SK-N-SH (cell line): ENCODE measurements at regions not wholly inside any gene's neighbourhood (a gene's known extent, or its start where the extent isn't known, plus 50 kb on each side); places are given as distances from the start of the nearest gene placed in this dataset.
A peak's percentile ranks its signal among the peaks of the same experiment; 100 is the strongest.

Experiments
- CTCF ChIA-PET: fragments of 300-600, 350-600 bp; formaldehyde crosslinking; extraction: SDS; loops from one replicate; lab custom pipeline; 2021; lab: Yijun Ruan, JAX
- POLR2A ChIA-PET: fragments of 350-600 bp; sonication (Branson Sonifier 250); formaldehyde crosslinking; extraction: SDS; loops from one replicate; lab custom pipeline; 2020; ENCODE audit warnings: antibody characterized with exemption, inconsistent platforms; lab: Yijun Ruan, JAX
- DNase-seq: peaks from one replicate; pipeline ENCODE4 v3.0.0; 2012
- H2AFZ ChIP-seq: fragments of 200-600 bp; sonication (generic); 2 replicates; pipeline ENCODE4 v1.8.1; 2016; ENCODE audit warnings: antibody characterized with exemption, mild to moderate bottlenecking, low read depth
- H3F3A ChIP-seq: fragments of 200-600 bp; sonication (generic); replicated peaks from 2 replicates; pipeline ENCODE3; 2016; ENCODE audit warnings: antibody characterized with exemption, mild to moderate bottlenecking; ENCODE audit not compliant: insufficient read depth
- H3K27ac ChIP-seq, 2 experiments: fragments of 200-500 bp in 1 of 2; fragments of 200-600 bp in 1 of 2; sonication (Bioruptor generic) in 1 of 2; sonication (generic), shearing (Covaris generic) in 1 of 2; 2 replicates each; pipeline versions ENCODE4 v1.5.1 to v1.6.1; 2014 to 2016; ENCODE audit warnings: low read depth in 2 of 2, inconsistent platforms in 1 of 2, low read length in 1 of 2, mild to moderate bottlenecking in 1 of 2, mixed read lengths in 1 of 2
- H3K27me3 ChIP-seq: fragments of 200-600 bp; sonication (generic), shearing (Covaris generic); 2 replicates; pipeline ENCODE4 v1.6.1; 2016; ENCODE audit warnings: mixed run types; ENCODE audit not compliant: insufficient read depth
- H3K36me3 ChIP-seq, 2 experiments: fragments of 200-500 bp in 1 of 2; fragments of 200-600 bp in 1 of 2; sonication (Bioruptor generic) in 1 of 2; sonication (generic) in 1 of 2; replicated peaks in 1 of 2; 2 replicates each; pipeline versions ENCODE3 to v1.5.1; 2014 to 2016; ENCODE audit warnings: low read length in 1 of 2, mild to moderate bottlenecking in 1 of 2; ENCODE audit not compliant: insufficient read depth in 2 of 2, control insufficient read depth in 1 of 2
- H3K4me1 ChIP-seq, 2 experiments: fragments of 200-500 bp in 1 of 2; fragments of 200-600 bp in 1 of 2; sonication (Bioruptor generic) in 1 of 2; sonication (generic), shearing (Covaris generic) in 1 of 2; 2 replicates each; pipeline versions ENCODE4 v1.5.1 to v1.6.1; 2014 to 2016; ENCODE audit warnings: low read depth in 1 of 2, low read length in 1 of 2, mixed run types in 1 of 2; ENCODE audit not compliant: insufficient read depth in 2 of 2, control insufficient read depth in 1 of 2
- H3K4me2 ChIP-seq: fragments of 200-600 bp; sonication (generic), shearing (Covaris generic); 2 replicates; pipeline ENCODE4 v1.6.1; 2017; ENCODE audit warnings: mixed run types
- H3K4me3 ChIP-seq, 2 experiments: fragments of 200-500 bp in 1 of 2; fragments of 200-600 bp in 1 of 2; sonication (Bioruptor generic) in 1 of 2; sonication (generic), shearing (Covaris generic) in 1 of 2; 2 replicates each; pipeline versions ENCODE4 v1.5.1 to v1.8.1; 2014 to 2016; ENCODE audit warnings: low read depth in 2 of 2, inconsistent platforms in 1 of 2, low read length in 1 of 2, mild to moderate bottlenecking in 1 of 2, mixed read lengths in 1 of 2, moderate library complexity in 1 of 2
- H3K79me2 ChIP-seq: fragments of 200-600 bp; sonication (generic); 2 replicates; pipeline ENCODE4 v1.8.1; 2017; ENCODE audit warnings: mild to moderate bottlenecking; ENCODE audit not compliant: insufficient read depth
- H3K9ac ChIP-seq: fragments of 200-600 bp; sonication (generic); 2 replicates; pipeline ENCODE4 v1.6.1; 2017; ENCODE audit warnings: mixed run types
- H3K9me2 ChIP-seq: fragments of 200-600 bp; sonication (generic); 2 replicates; pipeline ENCODE4 v1.6.1; 2017; ENCODE audit warnings: mixed run types
- H3K9me3 ChIP-seq: fragments of 200-600 bp; sonication (generic); 2 replicates; pipeline ENCODE4 v1.6.1; 2017; ENCODE audit warnings: mixed run types, mild to moderate bottlenecking, moderate library complexity
- H4K20me1 ChIP-seq: fragments of 200-600 bp; sonication (generic); 2 replicates; pipeline ENCODE4 v1.6.1; 2017; ENCODE audit warnings: mild to moderate bottlenecking, mixed run types; ENCODE audit not compliant: insufficient read depth
- CHD2 ChIP-seq: fragments of 150-350 bp; IDR thresholded peaks from 2 replicates; pipeline ENCODE4 v1.6.1; 2018; ENCODE audit warnings: low read length; ENCODE audit not compliant: partially characterized antibody
- ELF1 ChIP-seq: IDR thresholded peaks from 2 replicates; pipeline ENCODE4 v1.4.0; 2012
- EP300 ChIP-seq, 2 experiments: IDR thresholded peaks; 2 replicates each; pipeline versions ENCODE4 v1.4.0 to v1.6.1; 2012; ENCODE audit warnings: borderline replicate concordance in 1 of 2, low read depth in 1 of 2, low read length in 1 of 2
- EZH2phosphoT487 ChIP-seq: fragments of 200-600 bp; sonication (generic); IDR thresholded peaks from 2 replicates; pipeline ENCODE4 v1.6.1; 2017; ENCODE audit warnings: low read depth, mixed run types, mild to moderate bottlenecking, antibody characterized with exemption, moderate library complexity, borderline replicate concordance
- FOSL2 ChIP-seq: IDR thresholded peaks from 2 replicates; pipeline ENCODE4 v1.4.0; 2012; ENCODE audit warnings: low read depth, mild to moderate bottlenecking, moderate library complexity, borderline replicate concordance
- GABPA ChIP-seq: IDR thresholded peaks from 2 replicates; pipeline ENCODE4 v1.4.0; 2012; ENCODE audit warnings: low read depth, mild to moderate bottlenecking
- NRF1 ChIP-seq: IDR thresholded peaks from 2 replicates; pipeline ENCODE4 v1.6.1; 2012; ENCODE audit warnings: low read depth, mild to moderate bottlenecking, low read length
- RFX5 ChIP-seq: IDR thresholded peaks from 2 replicates; pipeline ENCODE4 v1.6.1; 2012; ENCODE audit warnings: mild to moderate bottlenecking, improper control_type of control experiment, low read length
- RXRA ChIP-seq: IDR thresholded peaks from 2 replicates; pipeline ENCODE4 v1.4.0; 2012; ENCODE audit warnings: low read depth, mild to moderate bottlenecking, borderline replicate concordance
- SIN3A ChIP-seq: IDR thresholded peaks from 2 replicates; pipeline ENCODE4 v1.6.1; 2012; ENCODE audit warnings: low read depth, mild to moderate bottlenecking, low read length, moderate library complexity, borderline replicate concordance
- TCF12 ChIP-seq: IDR thresholded peaks from 2 replicates; pipeline ENCODE4 v1.4.0; 2012
- WGBS: methylation state at CpG from one replicate; pipeline ENCODE4 v1.1.6; 2017; ENCODE audit warnings: low lambda C conversion rate; 5-methylcytosine and 5-hydroxymethylcytosine counted together
- TF ChIP-seq, protein P1 (sequence below): fragments of 200-600 bp; sonication (generic); IDR thresholded peaks from 2 replicates; pipeline ENCODE4 v1.6.1; 2017; ENCODE audit warnings: antibody characterized with exemption, mild to moderate bottlenecking, moderate library complexity
- TF ChIP-seq, protein P2 (sequence below): IDR thresholded peaks from 2 replicates; pipeline ENCODE4; 2012
- TF ChIP-seq, protein P3 (sequence below): fragments of 150-350 bp; IDR thresholded peaks from 2 replicates; pipeline ENCODE4 v1.6.1; 2016; ENCODE audit warnings: mild to moderate bottlenecking, low read depth, low read length
- TF ChIP-seq, protein P4 (sequence below): fragments of 150-350 bp; IDR thresholded peaks from 2 replicates; pipeline ENCODE4 v1.6.1; 2017; ENCODE audit warnings: antibody characterized with exemption, low read length, low read depth, borderline replicate concordance
- TF ChIP-seq, protein P5 (sequence below): IDR thresholded peaks from 2 replicates; pipeline ENCODE4 v1.4.0; 2012; ENCODE audit warnings: low read depth, borderline replicate concordance

DNA sequence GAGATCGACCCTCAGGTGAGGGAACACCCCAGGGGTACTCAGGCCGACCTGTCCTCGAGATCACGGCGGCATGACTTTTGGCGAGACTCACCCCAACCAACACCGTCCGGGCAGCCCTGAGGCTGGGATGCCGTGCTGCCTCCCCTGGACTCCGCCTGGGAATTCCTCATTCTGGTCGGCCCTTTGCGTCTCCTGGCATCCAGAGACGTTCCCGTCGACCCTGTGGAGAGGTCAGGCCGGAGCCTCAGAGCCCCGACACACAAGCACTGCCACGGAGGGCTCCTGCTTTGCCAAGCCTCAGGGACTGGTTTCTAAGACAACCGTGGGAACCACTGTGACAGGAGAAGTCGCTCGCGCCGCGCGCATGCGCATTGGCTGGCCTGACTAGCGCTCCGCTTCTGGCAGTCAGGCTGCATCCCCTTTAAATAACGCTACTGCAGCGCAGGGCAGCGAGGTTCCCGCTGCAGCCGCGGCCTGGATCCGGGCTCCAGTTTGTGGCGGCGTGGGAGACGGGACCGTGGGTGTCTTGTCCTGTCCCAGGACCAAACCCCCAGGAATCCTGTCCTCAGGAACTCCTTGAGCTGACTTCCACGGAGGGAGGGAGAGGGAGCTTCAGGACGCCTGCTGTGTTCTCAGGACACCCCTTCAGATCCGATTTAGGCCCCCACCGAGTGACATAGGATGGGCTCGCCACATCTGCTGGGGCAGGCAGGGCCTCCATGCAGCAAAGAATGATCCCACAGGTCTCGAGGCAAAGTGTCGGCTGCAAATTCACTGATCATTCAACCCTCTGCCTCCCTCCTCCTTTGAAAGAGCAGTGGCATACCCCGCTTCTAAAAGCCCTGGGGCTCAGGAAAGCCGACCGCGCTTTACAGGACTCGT, 163.2 kb upstream of the ZNF337 start:
- Histone ChIP-seq H3K9ac (no peak overlapping the region), H2AFZ (no peak overlapping the region), H3K4me2 (peak overlapping the region; percentile 86), H3K9me3 (no peaks in the 10 kb centered on the region), H3K4me3 (peak overlapping the region; percentile 29 to 34; a peak in 3 of 4 replicates), H3K79me2 (no peaks in the 10 kb centered on the region), H3K36me3 (no peaks in the 10 kb centered on the region), H3F3A (no peaks in the 10 kb centered on the region), H3K27me3 (peaks cover 6% of the 10 kb centered on the region; the same call in 1 of the 2 replicates), H3K4me1 (peaks cover 0 to 26% of the 10 kb centered on the region in 2 experiments; a peak in 1 of 4 replicates), H4K20me1 (no peaks in the 10 kb centered on the region), H3K9me2 (no peaks in the 10 kb centered on the region), H3K27ac (no peak overlapping the region)
- TF ChIP-seq RFX5: no peak
- TF ChIP-seq NRF1: peak; percentile 80
- peak; percentile 77 for DNase-seq
- ChIA-PET CTCF (no interaction called here), POLR2A (no interaction called here)
- 16% methylated on average over 9 of the region's 51 CpGs for WGBS

DNA sequence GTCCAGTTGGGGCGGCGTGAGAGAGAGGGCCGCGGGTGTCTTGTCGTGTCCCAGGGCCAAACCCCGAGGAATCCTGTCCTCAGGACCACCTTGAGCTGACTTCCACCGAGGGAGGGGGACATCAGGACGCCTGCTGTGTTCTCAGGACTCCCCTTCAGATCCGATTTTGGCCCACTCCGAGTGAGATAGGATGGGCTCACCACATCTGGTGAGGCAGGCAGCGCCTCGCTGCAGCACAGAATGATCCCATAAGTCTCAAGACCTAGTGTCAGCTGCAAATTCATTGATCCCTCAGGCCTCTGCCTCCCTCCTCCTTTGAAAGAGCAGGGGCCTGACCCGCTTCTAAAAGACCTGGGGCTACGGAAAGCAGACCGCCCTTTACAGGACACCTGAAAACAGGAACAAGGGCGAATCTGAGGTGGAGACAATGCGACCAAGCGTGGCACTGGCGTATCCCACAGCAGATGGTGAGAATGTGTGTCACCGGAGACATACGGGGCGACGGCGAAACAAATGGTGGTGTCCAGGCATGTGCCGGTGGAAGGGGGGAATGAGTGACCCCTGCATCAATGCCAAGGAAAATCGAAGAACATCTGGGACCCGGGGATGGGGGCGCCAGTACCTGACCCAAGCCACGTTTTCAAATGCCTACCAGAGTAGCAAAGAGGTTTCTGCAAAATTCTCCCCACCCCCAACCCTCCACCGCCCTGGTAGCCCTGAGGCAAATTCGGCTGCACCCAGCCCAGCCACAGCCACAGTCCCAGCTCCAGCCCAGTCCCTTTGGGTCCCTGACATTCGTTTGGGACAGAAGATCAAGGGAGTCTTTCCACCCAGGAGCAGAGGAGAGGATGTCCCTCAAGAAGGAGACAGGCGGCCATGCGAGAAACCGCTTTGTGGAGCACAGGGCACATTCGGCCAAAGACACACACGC, 162.1 kb upstream of the ZNF337 start:
- Histone ChIP-seq H3K9me2 (no peaks in the 10 kb centered on the region), H2AFZ (no peak overlapping the region), H3K79me2 (no peaks in the 10 kb centered on the region), H3K4me1 (peaks cover 0 to 27% of the 10 kb centered on the region in 2 experiments; a peak in 1 of 4 replicates), H3K27ac (no peak overlapping the region), H3K36me3 (no peaks in the 10 kb centered on the region), H3K9ac (no peak overlapping the region), H3F3A (no peaks in the 10 kb centered on the region), H4K20me1 (no peaks in the 10 kb centered on the region), H3K9me3 (no peaks in the 10 kb centered on the region), H3K4me2 (no peak overlapping the region), H3K27me3 (peaks cover 6% of the 10 kb centered on the region; the same call in 1 of the 2 replicates), H3K4me3 (no peak overlapping the region)
- ChIA-PET CTCF (interaction anchor here (0.7 kb wide), 1 partner anchor 870 kb away, joined by 3 read pairs; no protein-coding TSS in a partner anchor), POLR2A (no interaction called here)
- DNase-seq: no peak
- TF ChIP-seq FOSL2: no peak
- TF ChIP-seq, protein P1, sequence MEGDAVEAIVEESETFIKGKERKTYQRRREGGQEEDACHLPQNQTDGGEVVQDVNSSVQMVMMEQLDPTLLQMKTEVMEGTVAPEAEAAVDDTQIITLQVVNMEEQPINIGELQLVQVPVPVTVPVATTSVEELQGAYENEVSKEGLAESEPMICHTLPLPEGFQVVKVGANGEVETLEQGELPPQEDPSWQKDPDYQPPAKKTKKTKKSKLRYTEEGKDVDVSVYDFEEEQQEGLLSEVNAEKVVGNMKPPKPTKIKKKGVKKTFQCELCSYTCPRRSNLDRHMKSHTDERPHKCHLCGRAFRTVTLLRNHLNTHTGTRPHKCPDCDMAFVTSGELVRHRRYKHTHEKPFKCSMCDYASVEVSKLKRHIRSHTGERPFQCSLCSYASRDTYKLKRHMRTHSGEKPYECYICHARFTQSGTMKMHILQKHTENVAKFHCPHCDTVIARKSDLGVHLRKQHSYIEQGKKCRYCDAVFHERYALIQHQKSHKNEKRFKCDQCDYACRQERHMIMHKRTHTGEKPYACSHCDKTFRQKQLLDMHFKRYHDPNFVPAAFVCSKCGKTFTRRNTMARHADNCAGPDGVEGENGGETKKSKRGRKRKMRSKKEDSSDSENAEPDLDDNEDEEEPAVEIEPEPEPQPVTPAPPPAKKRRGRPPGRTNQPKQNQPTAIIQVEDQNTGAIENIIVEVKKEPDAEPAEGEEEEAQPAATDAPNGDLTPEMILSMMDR: no peak
- TF ChIP-seq GABPA: no peak
- no peak for TF ChIP-seq TCF12
- TF ChIP-seq SIN3A: no peak
- TF ChIP-seq, protein P2, sequence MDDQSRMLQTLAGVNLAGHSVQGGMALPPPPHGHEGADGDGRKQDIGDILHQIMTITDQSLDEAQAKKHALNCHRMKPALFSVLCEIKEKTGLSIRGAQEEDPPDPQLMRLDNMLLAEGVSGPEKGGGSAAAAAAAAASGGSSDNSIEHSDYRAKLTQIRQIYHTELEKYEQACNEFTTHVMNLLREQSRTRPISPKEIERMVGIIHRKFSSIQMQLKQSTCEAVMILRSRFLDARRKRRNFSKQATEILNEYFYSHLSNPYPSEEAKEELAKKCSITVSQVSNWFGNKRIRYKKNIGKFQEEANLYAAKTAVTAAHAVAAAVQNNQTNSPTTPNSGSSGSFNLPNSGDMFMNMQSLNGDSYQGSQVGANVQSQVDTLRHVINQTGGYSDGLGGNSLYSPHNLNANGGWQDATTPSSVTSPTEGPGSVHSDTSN: no peak
- TF ChIP-seq EP300 (IDR thresholded peaks at IDR 0.05; ENCODE audit: borderline replicate concordance in 1 of 2, low read depth in 1 of 2, low read length in 1 of 2): no peak
- TF ChIP-seq, protein P3, sequence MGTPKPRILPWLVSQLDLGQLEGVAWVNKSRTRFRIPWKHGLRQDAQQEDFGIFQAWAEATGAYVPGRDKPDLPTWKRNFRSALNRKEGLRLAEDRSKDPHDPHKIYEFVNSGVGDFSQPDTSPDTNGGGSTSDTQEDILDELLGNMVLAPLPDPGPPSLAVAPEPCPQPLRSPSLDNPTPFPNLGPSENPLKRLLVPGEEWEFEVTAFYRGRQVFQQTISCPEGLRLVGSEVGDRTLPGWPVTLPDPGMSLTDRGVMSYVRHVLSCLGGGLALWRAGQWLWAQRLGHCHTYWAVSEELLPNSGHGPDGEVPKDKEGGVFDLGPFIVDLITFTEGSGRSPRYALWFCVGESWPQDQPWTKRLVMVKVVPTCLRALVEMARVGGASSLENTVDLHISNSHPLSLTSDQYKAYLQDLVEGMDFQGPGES: no peak
- TF ChIP-seq RXRA: no peak
- TF ChIP-seq, protein P4, sequence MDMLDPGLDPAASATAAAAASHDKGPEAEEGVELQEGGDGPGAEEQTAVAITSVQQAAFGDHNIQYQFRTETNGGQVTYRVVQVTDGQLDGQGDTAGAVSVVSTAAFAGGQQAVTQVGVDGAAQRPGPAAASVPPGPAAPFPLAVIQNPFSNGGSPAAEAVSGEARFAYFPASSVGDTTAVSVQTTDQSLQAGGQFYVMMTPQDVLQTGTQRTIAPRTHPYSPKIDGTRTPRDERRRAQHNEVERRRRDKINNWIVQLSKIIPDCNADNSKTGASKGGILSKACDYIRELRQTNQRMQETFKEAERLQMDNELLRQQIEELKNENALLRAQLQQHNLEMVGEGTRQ: no peak
- TF ChIP-seq, protein P5, sequence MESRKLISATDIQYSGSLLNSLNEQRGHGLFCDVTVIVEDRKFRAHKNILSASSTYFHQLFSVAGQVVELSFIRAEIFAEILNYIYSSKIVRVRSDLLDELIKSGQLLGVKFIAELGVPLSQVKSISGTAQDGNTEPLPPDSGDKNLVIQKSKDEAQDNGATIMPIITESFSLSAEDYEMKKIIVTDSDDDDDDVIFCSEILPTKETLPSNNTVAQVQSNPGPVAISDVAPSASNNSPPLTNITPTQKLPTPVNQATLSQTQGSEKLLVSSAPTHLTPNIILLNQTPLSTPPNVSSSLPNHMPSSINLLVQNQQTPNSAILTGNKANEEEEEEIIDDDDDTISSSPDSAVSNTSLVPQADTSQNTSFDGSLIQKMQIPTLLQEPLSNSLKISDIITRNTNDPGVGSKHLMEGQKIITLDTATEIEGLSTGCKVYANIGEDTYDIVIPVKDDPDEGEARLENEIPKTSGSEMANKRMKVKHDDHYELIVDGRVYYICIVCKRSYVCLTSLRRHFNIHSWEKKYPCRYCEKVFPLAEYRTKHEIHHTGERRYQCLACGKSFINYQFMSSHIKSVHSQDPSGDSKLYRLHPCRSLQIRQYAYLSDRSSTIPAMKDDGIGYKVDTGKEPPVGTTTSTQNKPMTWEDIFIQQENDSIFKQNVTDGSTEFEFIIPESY: no peak
- no peak for TF ChIP-seq NRF1
- no peak for TF ChIP-seq EZH2phosphoT487
- no peak for TF ChIP-seq ELF1
- TF ChIP-seq CHD2: no peak
- WGBS: 83% methylated on average over 34 of the region's 37 CpGs
